Stromal cell of bone marrow (primary cell): ENCODE measurements at regions not wholly inside any gene's neighbourhood (a gene's known extent, or its start where the extent isn't known, plus 50 kb on each side); places are given as distances from the start of the nearest gene placed in this dataset.
A peak's percentile ranks its signal among the peaks of the same experiment; 100 is the strongest.
"Not testable (repeated sequence)": the region's sequence is repeated elsewhere in the genome, so short reads cannot be mapped to it uniquely, and the experiment has no call there.

Experiments
- DNase-seq: peaks from one replicate; pipeline ENCODE4 v3.0.0-alpha.2; 2012; ENCODE audit warnings: low read depth

DNA sequence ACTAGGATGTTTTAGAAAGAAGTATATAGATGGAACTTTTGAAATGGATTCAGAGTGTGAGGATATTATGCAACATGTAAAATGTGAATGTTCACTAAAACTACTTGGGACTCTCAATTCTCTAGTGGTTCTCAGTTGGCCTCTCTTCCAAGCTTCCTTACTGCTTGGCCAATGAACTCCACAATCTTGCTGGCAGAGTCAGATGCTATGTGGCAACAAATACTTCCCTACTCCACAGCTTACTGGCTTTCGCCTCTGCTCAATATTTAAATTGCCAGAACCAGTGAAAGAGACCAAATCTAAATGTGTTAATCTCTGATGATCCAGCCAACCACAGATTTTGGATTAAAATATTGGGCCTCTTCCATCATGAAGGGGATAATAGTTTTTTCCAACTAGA, 138.4 kb downstream of the HTR1B start:
- DNase-seq = peak; percentile 55

- DNase-seq = no peak
Observed at GRCh38 chr6:77322604-77323003, 140.7 kb downstream of the HTR1B start.

DNA sequence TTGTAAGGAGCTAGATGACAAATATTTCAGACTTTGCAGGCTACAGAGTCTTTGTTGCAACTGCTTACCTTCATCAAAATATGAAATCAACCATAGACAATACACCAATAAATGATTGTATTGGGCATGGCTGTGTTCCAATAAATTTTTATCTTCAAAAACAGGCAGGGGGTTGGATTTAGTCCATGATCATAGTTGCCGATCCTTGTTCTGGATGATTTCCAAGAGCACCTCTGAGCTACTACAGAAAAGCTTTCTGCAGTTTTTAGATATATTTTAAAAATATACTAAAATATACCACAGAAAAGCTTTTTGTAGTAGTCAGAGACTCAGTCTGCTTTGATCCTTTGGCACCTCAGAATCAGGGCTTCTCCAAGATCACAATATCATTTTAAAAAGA, 145.0 kb downstream of the HTR1B start:
- DNase-seq = no peak

GRCh38 chr6:77313595-77313994, 149.7 kb downstream of the HTR1B start:
- DNase-seq = no peak

- no peak for DNase-seq
Observed at GRCh38 chr6:77299931-77300330, 163.4 kb downstream of the HTR1B start.

- DNase-seq = no peak
Observed at GRCh38 chr6:77298283-77298682, 165.0 kb downstream of the HTR1B start.

DNA sequence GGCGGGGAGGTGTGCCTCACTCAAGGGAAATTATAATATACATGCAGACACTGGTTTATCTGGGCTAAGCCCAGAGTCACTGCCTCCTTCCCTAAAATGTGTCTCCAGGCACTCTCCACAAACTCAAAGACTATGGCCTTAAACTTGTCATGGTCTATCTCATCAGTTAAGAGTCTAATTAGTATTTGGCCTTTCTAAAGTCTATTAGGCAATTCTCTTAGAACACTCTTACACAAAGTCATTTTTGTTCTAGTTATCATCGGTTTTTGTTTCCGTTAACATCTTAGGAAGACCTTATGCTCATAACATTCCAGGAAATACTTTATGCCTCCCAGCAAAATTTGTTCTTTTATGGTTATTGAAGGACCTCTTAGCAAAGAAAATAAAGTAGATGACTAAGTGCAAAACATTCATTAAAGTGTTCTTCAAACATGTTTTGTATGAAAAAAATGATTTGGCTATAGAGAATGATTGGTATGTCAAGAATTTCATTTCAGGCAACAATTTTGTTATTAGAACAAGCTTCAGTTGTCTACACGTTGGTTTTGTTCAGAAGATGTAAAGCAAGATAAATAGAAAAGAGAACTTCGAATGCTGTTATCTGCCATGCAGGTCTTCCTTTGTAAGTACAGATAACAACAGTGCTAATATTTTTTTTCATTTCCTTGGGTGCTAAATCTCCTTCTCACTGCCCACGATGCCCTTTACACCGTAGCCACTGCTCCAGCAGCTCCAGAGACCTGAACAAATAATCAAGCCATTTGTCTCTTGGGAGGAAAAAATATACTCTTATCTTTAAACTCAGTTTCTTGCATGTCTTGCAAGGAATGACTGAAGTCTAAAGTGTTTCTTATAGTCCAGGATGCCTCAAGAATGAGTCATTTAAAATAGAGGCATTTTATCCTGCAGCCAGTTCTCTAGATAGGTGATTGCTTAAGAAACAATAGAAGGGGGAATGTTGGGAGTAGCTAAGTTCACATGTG, 170.4 kb downstream of the HTR1B start:
- peak; percentile 7 for DNase-seq

GRCh38 chr6:77290798-77291197, 172.5 kb downstream of the HTR1B start:
- DNase-seq = no peak

DNA sequence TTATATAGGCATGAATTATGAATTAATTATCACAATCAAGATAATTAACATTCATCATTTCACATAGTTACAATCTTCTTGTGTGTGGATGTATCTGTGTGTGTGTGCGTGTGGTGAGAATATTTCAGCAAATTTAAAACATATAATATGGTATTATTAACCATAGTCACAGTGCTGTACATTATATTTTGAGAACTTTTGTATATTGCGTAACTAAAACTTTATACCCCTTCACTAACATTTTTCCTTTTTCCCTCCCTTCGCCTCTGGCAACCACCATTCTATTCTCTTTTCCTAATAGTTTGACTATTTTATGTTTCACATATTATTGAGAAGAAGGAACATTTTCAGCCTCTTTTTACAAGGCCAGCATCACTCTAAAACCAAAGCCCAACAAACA, 176.8 kb downstream of the HTR1B start:
- no peak for DNase-seq

DNA sequence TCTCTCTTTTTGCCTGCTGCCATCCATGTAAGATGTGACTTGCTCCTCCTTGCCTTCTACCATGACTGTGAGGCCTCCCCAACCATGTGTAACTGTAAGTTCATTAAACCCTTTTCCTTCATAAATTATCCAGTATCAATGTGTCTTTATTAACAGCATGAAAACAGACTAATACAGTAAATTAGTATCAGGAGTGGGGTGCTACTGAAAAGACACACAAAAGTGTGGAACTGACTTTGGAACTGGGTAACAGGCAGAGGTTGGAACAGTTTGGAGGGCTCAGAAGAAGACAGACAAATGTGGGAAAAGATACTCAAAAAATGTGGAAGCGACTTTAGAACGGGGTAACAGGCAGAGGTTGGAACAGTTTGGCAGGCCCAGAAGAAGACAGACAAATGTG, 189.4 kb downstream of the HTR1B start:
- DNase-seq = no peak

DNA sequence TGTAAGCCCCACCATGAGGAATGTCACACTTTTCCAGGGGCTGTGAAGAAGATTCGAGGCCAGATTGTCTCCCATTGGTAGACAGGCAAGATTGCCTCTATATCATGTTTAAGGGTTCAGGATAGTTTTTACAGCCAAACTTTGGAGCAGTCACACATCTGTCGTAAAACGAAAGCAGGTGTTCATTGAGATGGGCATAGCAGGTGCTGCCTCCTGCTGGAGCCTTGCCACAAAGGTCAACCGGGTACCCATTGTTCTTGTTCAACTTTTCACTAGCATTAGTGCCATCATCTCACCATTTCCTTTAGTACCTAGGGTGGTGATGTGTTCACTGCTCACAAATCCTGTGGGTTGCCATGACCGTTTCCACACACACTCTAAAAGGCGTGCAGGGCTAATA, 198.3 kb downstream of the HTR1B start:
- DNase-seq = no peak

- no peak for DNase-seq
Observed at GRCh38 chr6:77263003-77263402, 200.3 kb downstream of the HTR1B start.

- DNase-seq = not testable (repeated sequence)
Observed at GRCh38 chr6:77251801-77252200, 211.5 kb downstream of the HTR1B start.

DNA sequence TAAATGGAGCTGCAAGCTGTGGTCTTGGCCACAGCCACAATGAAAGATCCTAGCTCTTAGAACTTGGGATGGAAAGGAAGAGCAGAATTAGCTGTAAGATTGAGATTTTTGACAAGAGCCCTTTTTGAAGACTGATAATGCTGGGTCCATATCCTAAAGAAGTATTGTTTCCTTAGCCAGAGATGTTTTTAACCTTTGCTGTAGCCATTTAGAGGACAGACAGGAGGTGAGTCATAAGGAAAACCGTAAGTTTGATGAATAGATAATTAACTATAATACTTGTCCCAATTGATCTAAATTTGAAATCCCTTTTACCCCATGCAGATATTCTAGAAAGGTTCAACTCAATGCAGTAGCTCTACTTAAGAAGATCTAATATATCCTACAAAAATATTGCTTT, 213.7 kb downstream of the HTR1B start:
- DNase-seq = no peak

- no peak for DNase-seq
Observed at GRCh38 chr6:77245026-77245425, 218.3 kb downstream of the HTR1B start.

DNA sequence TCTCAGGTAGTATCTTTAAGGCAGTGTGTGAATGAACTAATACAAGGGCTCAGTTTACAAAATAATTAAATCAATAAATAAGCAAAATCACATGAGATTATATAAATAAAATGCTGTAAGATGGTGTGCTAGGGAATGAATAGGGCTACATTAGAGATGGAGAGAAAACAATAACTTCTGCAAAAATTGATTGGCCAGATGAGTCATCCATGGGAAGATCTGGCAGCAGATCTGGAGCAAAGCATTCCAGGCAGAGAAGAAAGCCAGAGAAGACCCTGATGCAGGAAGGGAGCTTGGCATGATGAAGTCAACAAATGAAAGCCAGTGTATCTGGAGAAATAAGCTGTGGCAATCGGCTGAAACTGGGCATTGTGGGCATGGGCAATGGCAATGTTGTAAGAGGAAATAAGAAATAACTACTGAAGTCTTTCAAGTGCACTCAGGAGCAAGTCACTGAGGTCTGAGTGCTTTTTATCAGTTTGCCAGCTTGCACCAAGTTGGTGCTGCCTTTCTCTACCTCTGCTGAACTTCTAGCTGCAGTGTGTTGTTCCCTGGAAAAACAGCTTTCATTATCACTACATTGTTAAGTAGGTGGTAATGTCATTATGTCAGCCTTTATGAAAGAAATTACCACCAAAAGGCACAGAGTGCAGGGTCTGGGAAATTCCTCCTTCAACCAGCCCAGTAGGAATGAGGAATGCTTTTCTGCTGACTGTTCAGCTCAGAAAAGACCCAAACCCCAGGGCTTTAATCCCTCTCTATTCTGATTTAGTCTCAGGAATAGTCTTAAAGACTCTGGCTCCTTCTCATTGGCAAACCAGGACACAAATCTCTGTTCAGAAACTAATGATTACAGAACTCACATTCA, 231.6 kb downstream of the HTR1B start:
- DNase-seq = no peak

GRCh38 chr6:77228279-77228678, 235.0 kb downstream of the HTR1B start:
- no peak for DNase-seq

DNA sequence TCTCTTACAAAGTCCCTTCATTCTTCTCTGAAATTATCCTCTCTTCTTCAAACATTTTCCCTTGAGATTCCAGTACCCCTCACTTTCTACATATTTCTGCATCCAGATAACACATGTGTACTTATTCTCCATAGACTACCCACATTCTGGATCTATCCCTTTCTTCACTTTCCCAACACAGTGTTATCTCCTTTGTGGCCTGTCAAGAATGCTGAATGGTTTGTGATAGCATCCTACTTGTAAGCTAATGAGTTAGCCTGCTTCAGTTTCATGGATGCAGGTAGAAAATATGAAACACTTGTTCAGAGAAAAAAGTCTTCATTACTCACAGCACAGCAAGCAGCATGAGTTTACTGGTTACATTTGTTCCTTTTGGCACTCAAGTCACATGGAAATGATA, 245.4 kb downstream of the HTR1B start:
- DNase-seq = no peak

DNA sequence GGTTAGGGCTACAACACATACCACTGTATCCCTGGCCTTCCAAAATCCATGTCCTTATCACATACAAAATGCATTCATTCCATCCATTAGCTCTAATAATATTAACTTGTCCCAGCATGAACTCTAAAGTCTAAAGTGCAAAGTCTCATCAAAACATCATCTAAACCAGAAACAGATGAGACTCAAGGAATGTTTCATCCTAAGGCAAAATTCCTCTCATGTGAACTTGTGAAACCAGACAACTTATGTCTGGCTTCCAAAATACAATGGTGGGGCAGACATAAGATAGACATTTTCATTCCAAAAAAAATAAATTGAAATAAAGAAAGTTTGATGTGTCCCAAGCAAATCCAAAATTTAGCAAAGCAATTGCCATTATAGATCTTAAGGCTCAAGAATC, 257.4 kb downstream of the HTR1B start:
- no peak for DNase-seq

DNA sequence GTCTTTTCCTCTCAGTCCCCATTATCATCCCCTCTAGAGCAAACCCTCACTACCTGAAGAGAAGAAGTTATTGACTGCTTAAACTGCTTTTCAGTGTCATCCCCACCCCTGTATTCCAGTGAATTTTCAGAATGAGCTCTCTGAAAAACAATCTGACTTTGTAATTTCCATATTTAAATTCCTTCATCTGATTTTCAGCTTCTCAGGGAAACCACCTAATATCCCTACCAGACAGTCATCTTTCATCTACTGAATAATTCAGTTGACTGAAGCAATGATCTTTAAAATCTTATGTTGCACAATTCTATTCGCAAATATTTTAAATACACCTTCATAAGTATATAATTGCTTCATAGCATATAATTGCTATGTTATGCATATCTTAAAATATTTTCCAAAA, 258.7 kb downstream of the HTR1B start:
- no peak for DNase-seq

DNA sequence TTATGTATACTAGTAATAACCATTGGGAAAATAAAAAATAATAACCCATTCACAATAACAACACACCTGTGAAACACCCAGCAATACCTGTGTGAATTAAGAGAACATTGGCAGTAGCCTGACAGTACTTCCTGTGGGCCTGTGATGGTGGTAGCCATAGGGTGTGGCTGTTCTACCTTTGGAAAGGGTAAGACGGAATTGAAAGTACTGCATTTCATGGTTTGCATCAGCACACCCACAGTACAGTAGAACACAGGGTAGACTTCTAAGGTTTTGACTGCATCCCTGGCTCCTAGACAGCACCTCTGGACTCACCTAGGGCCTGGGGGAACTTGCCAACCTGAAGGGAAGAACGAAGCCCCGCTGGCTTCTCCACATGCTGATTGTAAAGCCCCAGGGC, 279.8 kb downstream of the HTR1B start:
- DNase-seq = no peak

- no peak for DNase-seq
Observed at GRCh38 chr6:77181749-77182148, 281.5 kb downstream of the HTR1B start.

- no peak for DNase-seq
Observed at GRCh38 chr6:77180326-77180725, 283.0 kb downstream of the HTR1B start.
